IMR-90 (cell line): ENCODE measurements at regions not wholly inside any gene's neighbourhood (a gene's known extent, or its start where the extent isn't known, plus 50 kb on each side); places are given as distances from the start of the nearest gene placed in this dataset.

Experiments
- ATAC-seq: fragments of 200-7000 bp; cut with Tn5 transposase; 2 replicates; pipeline ENCODE4 v1.9.1; 2020; ENCODE audit warnings: low read depth, mild to moderate bottlenecking, moderate library complexity
- BruUV-seq: library from RNA; stranded (reverse); fragments of 400-500 nt; replicated peaks from 2 replicates; lab custom pipeline; 2021; lab: Mats Ljungman, UMichigan
- CTCF ChIA-PET: fragments of 300-600 bp; formaldehyde crosslinking; extraction: SDS; loops from one replicate; lab custom pipeline; 2021; ENCODE audit warnings: antibody characterized with exemption; lab: Yijun Ruan, JAX
- POLR2A ChIA-PET: fragments of 300-600 bp; sonication (Branson Sonifier 250); formaldehyde crosslinking; loops from one replicate; lab custom pipeline; 2022; ENCODE audit warnings: antibody characterized with exemption; ENCODE audit not compliant: unreplicated experiment; lab: Charles Lee
- DNase-seq: peaks from one replicate; pipeline ENCODE4 v3.0.0; 2013
- H2AFZ ChIP-seq: replicated peaks from 2 replicates; pipeline ENCODE3; 2013; ENCODE audit warnings: low read length, mild to moderate bottlenecking; ENCODE audit not compliant: poor library complexity
- H2AK5ac ChIP-seq: 2 replicates; pipeline ENCODE4 v1.6.1; 2013; ENCODE audit warnings: low read depth, low read length, inconsistent platforms
- H2AK9ac ChIP-seq: replicated peaks from 2 replicates; pipeline ENCODE3; 2013; ENCODE audit warnings: mild to moderate bottlenecking, low read depth, low read length, moderate library complexity; ENCODE audit not compliant: poor library complexity
- H2BK120ac ChIP-seq: 2 replicates; pipeline ENCODE4 v1.6.1; 2013; ENCODE audit warnings: low read depth, low read length, inconsistent platforms
- H2BK15ac ChIP-seq: 3 replicates; pipeline ENCODE4 v1.6.1; 2013; ENCODE audit warnings: low read depth, low read length, inconsistent platforms
- H2BK20ac ChIP-seq: 2 replicates; pipeline ENCODE4 v1.6.1; 2013; ENCODE audit warnings: low read depth, mild to moderate bottlenecking, inconsistent platforms, low read length, moderate library complexity
- H2BK5ac ChIP-seq: 2 replicates; pipeline ENCODE4 v1.6.1; 2013; ENCODE audit warnings: mild to moderate bottlenecking, low read depth, low read length, inconsistent platforms; ENCODE audit not compliant: poor library complexity, severe bottlenecking
- H3K14ac ChIP-seq: replicated peaks from 2 replicates; pipeline ENCODE4 v1.6.1; 2013; ENCODE audit warnings: low read depth, low read length, inconsistent platforms
- H3K18ac ChIP-seq: 2 replicates; pipeline ENCODE4 v1.6.1; 2013; ENCODE audit warnings: low read depth, low read length, control low read depth
- H3K23ac ChIP-seq: 2 replicates; pipeline ENCODE4 v1.6.1; 2013; ENCODE audit warnings: low read depth, low read length, inconsistent platforms
- H3K27ac ChIP-seq: 2 replicates; pipeline ENCODE4 v1.5.1; 2013; ENCODE audit warnings: mild to moderate bottlenecking, control low read depth, low read length; ENCODE audit not compliant: insufficient read depth
- H3K27me3 ChIP-seq: 2 replicates; pipeline ENCODE4 v1.6.1; 2013; ENCODE audit warnings: low read length; ENCODE audit not compliant: control insufficient read depth, insufficient read depth
- H3K36me3 ChIP-seq: 2 replicates; pipeline ENCODE4 v1.6.1; 2013; ENCODE audit warnings: low read length, mixed read lengths; ENCODE audit not compliant: control insufficient read depth, insufficient read depth
- H3K4ac ChIP-seq: 2 replicates; pipeline ENCODE4 v1.6.1; 2013; ENCODE audit warnings: low read depth, low read length, inconsistent platforms
- H3K4me1 ChIP-seq: 2 replicates; pipeline ENCODE4 v1.6.1; 2013; ENCODE audit warnings: low read length, mixed read lengths; ENCODE audit not compliant: control insufficient read depth, insufficient read depth
- H3K4me2 ChIP-seq: 2 replicates; pipeline ENCODE4 v1.6.1; 2013; ENCODE audit warnings: low read depth, mild to moderate bottlenecking, control low read depth, low read length, moderate library complexity
- H3K4me3 ChIP-seq: 2 replicates; pipeline ENCODE4 v1.5.1; 2013; ENCODE audit warnings: low read depth, mild to moderate bottlenecking, control low read depth, low read length, moderate library complexity; ENCODE audit not compliant: insufficient read depth
- H3K56ac ChIP-seq: 2 replicates; pipeline ENCODE4 v1.6.1; 2013; ENCODE audit warnings: low read length, inconsistent platforms; ENCODE audit not compliant: insufficient read depth; ENCODE audit errors: extremely low read depth
- H3K79me1 ChIP-seq, 2 experiments: 2 replicates each; pipeline ENCODE4 v1.6.1; 2013; ENCODE audit warnings: low read length in 2 of 2, inconsistent platforms in 1 of 2, low read depth in 1 of 2
- H3K9ac ChIP-seq: 2 replicates; pipeline ENCODE4 v1.6.1; 2013; ENCODE audit warnings: low read depth, low read length, control low read depth
- H3K9me1 ChIP-seq: 2 replicates; pipeline ENCODE4 v1.6.1; 2013; ENCODE audit warnings: low read length, inconsistent platforms; ENCODE audit not compliant: insufficient read depth
- H3K9me3 ChIP-seq: 2 replicates; pipeline ENCODE4 v1.6.1; 2013; ENCODE audit warnings: low read length; ENCODE audit not compliant: control insufficient read depth, insufficient read depth
- H4K20me1 ChIP-seq: 2 replicates; pipeline ENCODE4 v1.6.1; 2013; ENCODE audit warnings: low read length, inconsistent platforms; ENCODE audit not compliant: insufficient read depth
- H4K5ac ChIP-seq: 2 replicates; pipeline ENCODE4 v1.6.1; 2013; ENCODE audit warnings: mild to moderate bottlenecking, low read depth, low read length, control low read depth
- H4K8ac ChIP-seq, 2 experiments: 2 replicates each; pipeline ENCODE4 v1.6.1; 2013; ENCODE audit warnings: low read depth in 2 of 2, low read length in 2 of 2, control low read depth in 1 of 2, inconsistent platforms in 1 of 2
- H4K91ac ChIP-seq: 2 replicates; pipeline ENCODE4 v1.6.1; 2013; ENCODE audit warnings: low read depth, low read length, inconsistent platforms; ENCODE audit not compliant: insufficient read depth
- BHLHE40 ChIP-seq: fragments of 150-350 bp; IDR thresholded peaks from 2 replicates; pipeline ENCODE4 v1.6.1; 2016; ENCODE audit warnings: mild to moderate bottlenecking, low read depth, low read length
- CEBPB ChIP-seq: IDR thresholded peaks from 2 replicates; pipeline ENCODE4 v1.6.1; 2012; ENCODE audit warnings: low read depth, low read length, improper control_type of control experiment
- CHD1 ChIP-seq: IDR thresholded peaks from 2 replicates; pipeline ENCODE4 v1.6.1; 2012; ENCODE audit warnings: low read depth, low read length, improper control_type of control experiment
- FOS ChIP-seq: fragments of 150-350 bp; IDR thresholded peaks from 2 replicates; pipeline ENCODE4 v1.6.1; 2016; ENCODE audit warnings: low read depth, low read length
- MAFK ChIP-seq: IDR thresholded peaks from 2 replicates; pipeline ENCODE4 v1.6.1; 2012; ENCODE audit warnings: low read depth, low read length, improper control_type of control experiment
- MAZ ChIP-seq: IDR thresholded peaks from 2 replicates; pipeline ENCODE4 v1.6.1; 2012; ENCODE audit warnings: low read depth, mild to moderate bottlenecking, low read length, improper control_type of control experiment, moderate library complexity, borderline replicate concordance
- MXI1 ChIP-seq: IDR thresholded peaks from 2 replicates; pipeline ENCODE4 v1.6.1; 2012; ENCODE audit warnings: low read depth, mild to moderate bottlenecking, low read length, moderate library complexity, borderline replicate concordance
- NFE2L2 ChIP-seq: fragments of 150-350 bp; IDR thresholded peaks from 2 replicates; pipeline ENCODE4 v1.6.1; 2016; ENCODE audit warnings: low read depth, mild to moderate bottlenecking, low read length
- POLR2A ChIP-seq: IDR thresholded peaks from 2 replicates; pipeline ENCODE4 v1.6.1; 2012; ENCODE audit warnings: mild to moderate bottlenecking, low read depth, low read length
- RAD21 ChIP-seq: IDR thresholded peaks from 2 replicates; pipeline ENCODE4 v1.6.1; 2012; ENCODE audit warnings: low read length, improper control_type of control experiment
- RCOR1 ChIP-seq: IDR thresholded peaks from 2 replicates; pipeline ENCODE4 v1.6.1; 2012; ENCODE audit warnings: mild to moderate bottlenecking, low read length, improper control_type of control experiment; ENCODE audit not compliant: insufficient replicate concordance
- RFX5 ChIP-seq: IDR thresholded peaks from 2 replicates; pipeline ENCODE4 v1.8.0; 2012; ENCODE audit warnings: low read depth, mild to moderate bottlenecking, low read length, moderate library complexity
- SMC3 ChIP-seq: fragments of 150-350 bp; IDR thresholded peaks from 2 replicates; pipeline ENCODE4 v1.6.1; 2016; ENCODE audit warnings: low read depth, mild to moderate bottlenecking, antibody characterized with exemption, low read length, moderate library complexity
- WGBS, 2 experiments: methylation state at CpG; one replicate each; pipeline versions ENCODE4 v1.1.5 to v1.1.7; 2013; ENCODE audit warnings: missing lambda C conversion rate in 2 of 2; ENCODE audit not compliant: insufficient read length in 1 of 2; ENCODE audit errors: extremely low coverage in 2 of 2; 5-methylcytosine and 5-hydroxymethylcytosine counted together
- dilution Hi-C: fragments of 300-500 bp; cut with HindIII; formaldehyde crosslinking; loops from one replicate; pipeline ENCODE4 v1.14.3; 2018; ENCODE audit warnings: low sequenced_read_pairs; ENCODE audit not compliant: unreplicated experiment
- in situ Hi-C: fragments of 300-500 bp; cut with MboI; formaldehyde crosslinking; loops from 3 replicates; pipeline ENCODE4 v1.14.3; 2019; ENCODE audit warnings: low sequenced_read_pairs, inconsistent platforms, mixed read lengths
- intact Hi-C: fragments of 100-400 bp; cut with micrococcal nuclease; formaldehyde crosslinking; loops from 2 replicates; pipeline ENCODE4 v1.10.0; 2022
- TF ChIP-seq, protein P1 (sequence below): fragments of 150-350 bp; IDR thresholded peaks from 2 replicates; pipeline ENCODE4 v1.6.1; 2016; ENCODE audit warnings: low read depth, mild to moderate bottlenecking, low read length, moderate library complexity, borderline replicate concordance
- TF ChIP-seq, protein P2 (sequence below): conservative IDR thresholded peaks from 2 replicates; pipeline ENCODE4 v1.5.1; 2012; ENCODE audit warnings: mild to moderate bottlenecking, low read depth, low read length, improper control_type of control experiment
- TF ChIP-seq, protein P3 (sequence below): fragments of 150-350 bp; IDR thresholded peaks from 2 replicates; pipeline ENCODE4 v1.6.1; 2017; ENCODE audit warnings: mild to moderate bottlenecking, antibody characterized with exemption, low read length, low read depth

DNA sequence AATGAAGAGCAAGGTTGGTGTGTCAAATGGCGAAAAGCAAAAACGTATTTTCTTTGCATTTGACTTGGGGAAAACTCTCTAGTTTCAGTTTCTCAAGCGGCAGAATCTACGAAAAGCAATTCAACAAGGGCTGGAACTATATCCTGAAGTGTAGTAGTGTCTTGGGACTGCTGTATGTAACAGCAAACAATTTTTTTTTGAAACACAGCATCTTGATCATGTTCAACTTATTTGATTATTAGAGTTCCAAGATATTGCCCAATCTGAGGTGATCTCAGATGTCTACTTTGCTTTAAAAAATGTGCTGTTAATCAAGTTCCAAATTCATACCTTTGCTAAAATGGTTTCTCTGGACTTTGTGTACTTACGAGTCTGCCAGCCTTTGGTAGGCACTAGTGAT, 120.6 kb downstream of the ZWINT start:
- H3K14ac ChIP-seq: no peak overlapping the region
- no peak overlapping the region for H4K8ac ChIP-seq
- no peak overlapping the region for H3K27ac ChIP-seq
- no peaks in the 10 kb centered on the region for H3K9me3 ChIP-seq
- H2AFZ ChIP-seq: no peak overlapping the region
- dilution Hi-C loops: no loop called here
- in situ Hi-C loops: no loop called here
- DNase-seq (no peak), ATAC-seq (no peak)
- no TSS peak for BruUV-seq
- intact Hi-C loops: no loop called here
- no peak overlapping the region for H3K4me2 ChIP-seq
- H3K4me3 ChIP-seq: no peak overlapping the region
- no peak overlapping the region for H2BK15ac ChIP-seq
- no peak overlapping the region for H3K4ac ChIP-seq
- H4K91ac ChIP-seq: no peak overlapping the region
- no peak overlapping the region for H2BK20ac ChIP-seq
- no peak overlapping the region for H3K56ac ChIP-seq
- no peaks in the 10 kb centered on the region for H3K27me3 ChIP-seq
- H3K9me1 ChIP-seq: no peaks in the 10 kb centered on the region
- H2AK5ac ChIP-seq: no peak overlapping the region
- no peak overlapping the region for H2BK120ac ChIP-seq
- no peak overlapping the region for H3K18ac ChIP-seq
- H4K5ac ChIP-seq: no peak overlapping the region
- H3K79me1 ChIP-seq: no peaks in the 10 kb centered on the region
- H4K20me1 ChIP-seq: no peaks in the 10 kb centered on the region
- TF ChIP-seq RFX5: no peak
- TF ChIP-seq, protein P1, sequence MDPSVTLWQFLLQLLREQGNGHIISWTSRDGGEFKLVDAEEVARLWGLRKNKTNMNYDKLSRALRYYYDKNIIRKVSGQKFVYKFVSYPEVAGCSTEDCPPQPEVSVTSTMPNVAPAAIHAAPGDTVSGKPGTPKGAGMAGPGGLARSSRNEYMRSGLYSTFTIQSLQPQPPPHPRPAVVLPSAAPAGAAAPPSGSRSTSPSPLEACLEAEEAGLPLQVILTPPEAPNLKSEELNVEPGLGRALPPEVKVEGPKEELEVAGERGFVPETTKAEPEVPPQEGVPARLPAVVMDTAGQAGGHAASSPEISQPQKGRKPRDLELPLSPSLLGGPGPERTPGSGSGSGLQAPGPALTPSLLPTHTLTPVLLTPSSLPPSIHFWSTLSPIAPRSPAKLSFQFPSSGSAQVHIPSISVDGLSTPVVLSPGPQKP: no peak
- TF ChIP-seq MXI1: no peak
- no peak for TF ChIP-seq BHLHE40
- TF ChIP-seq NFE2L2: no peak
- TF ChIP-seq RCOR1: no peak
- no peak for TF ChIP-seq CHD1
- no peak for TF ChIP-seq FOS
- no peak for TF ChIP-seq POLR2A
- TF ChIP-seq, protein P2, sequence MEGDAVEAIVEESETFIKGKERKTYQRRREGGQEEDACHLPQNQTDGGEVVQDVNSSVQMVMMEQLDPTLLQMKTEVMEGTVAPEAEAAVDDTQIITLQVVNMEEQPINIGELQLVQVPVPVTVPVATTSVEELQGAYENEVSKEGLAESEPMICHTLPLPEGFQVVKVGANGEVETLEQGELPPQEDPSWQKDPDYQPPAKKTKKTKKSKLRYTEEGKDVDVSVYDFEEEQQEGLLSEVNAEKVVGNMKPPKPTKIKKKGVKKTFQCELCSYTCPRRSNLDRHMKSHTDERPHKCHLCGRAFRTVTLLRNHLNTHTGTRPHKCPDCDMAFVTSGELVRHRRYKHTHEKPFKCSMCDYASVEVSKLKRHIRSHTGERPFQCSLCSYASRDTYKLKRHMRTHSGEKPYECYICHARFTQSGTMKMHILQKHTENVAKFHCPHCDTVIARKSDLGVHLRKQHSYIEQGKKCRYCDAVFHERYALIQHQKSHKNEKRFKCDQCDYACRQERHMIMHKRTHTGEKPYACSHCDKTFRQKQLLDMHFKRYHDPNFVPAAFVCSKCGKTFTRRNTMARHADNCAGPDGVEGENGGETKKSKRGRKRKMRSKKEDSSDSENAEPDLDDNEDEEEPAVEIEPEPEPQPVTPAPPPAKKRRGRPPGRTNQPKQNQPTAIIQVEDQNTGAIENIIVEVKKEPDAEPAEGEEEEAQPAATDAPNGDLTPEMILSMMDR: no peak
- TF ChIP-seq SMC3: no peak
- TF ChIP-seq CEBPB: no peak
- no peak for TF ChIP-seq MAZ
- no peak for TF ChIP-seq RAD21
- TF ChIP-seq, protein P3, sequence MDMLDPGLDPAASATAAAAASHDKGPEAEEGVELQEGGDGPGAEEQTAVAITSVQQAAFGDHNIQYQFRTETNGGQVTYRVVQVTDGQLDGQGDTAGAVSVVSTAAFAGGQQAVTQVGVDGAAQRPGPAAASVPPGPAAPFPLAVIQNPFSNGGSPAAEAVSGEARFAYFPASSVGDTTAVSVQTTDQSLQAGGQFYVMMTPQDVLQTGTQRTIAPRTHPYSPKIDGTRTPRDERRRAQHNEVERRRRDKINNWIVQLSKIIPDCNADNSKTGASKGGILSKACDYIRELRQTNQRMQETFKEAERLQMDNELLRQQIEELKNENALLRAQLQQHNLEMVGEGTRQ: no peak
- no peak for TF ChIP-seq MAFK
- POLR2A ChIA-PET: no interaction called here
- CTCF ChIA-PET: no interaction called here
- no peaks in the 10 kb centered on the region for H3K4me1 ChIP-seq
- H3K36me3 ChIP-seq: no peaks in the 10 kb centered on the region
- no CpG with 5 or more reads among the region's 5 CpGs for WGBS, 2 experiments
- H3K23ac ChIP-seq: no peak overlapping the region
- no peak overlapping the region for H2BK5ac ChIP-seq
- no peak overlapping the region for H3K9ac ChIP-seq
- no peak overlapping the region for H2AK9ac ChIP-seq
